Stimulated activated naive CD4-positive, alpha-beta T cell (primary cell): ENCODE measurements at regions not wholly inside any gene's neighbourhood (a gene's known extent, or its start where the extent isn't known, plus 50 kb on each side); places are given as distances from the start of the nearest gene placed in this dataset.

Experiments used
- DNase-seq, 6 experiments: peaks; one replicate each; lab custom pipeline; 2025; lab: John Stamatoyannopoulos, UW

DNA sequence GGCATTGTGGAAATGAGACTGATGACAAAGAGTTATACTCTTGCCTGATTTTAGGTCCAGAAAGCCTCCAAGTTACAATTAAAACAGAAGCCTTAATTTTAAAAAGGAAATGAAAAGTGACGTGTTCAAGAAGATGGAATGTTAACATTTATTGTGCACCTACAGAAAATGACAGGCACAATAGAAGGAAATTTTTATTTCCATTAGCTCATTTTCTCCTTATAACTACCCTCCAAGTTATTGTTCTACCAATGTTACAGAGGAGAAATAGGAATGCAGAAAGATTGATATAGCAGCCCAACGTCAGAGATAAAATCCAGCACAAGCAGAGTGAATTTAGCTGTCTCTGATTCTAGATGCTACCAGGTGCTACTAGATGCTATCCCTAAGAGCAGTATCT, 736.9 kb upstream of the KIRREL3 start:
- no peak for DNase-seq

GRCh38 chr11:127733552-127733951, 733.0 kb upstream of the KIRREL3 start:
- no peak for DNase-seq

DNA sequence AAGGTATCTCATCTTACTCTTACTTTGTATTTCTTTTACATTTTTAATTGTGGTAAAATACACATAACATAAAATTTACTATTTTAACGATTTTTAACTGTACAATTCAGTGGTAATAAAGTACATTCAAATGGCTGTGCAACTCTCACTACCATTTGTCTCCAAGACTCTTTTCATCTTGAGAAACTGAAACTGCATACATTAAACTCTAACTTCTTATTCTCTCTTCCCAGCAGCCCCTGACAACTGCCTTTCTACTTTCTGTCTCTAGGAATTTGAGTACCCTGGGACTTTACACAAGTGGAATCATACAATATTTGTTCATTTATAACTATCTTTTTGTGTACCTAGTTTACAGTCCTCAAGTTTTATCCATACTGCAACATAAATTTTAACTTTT, 725.8 kb upstream of the KIRREL3 start:
- no peak for DNase-seq

- no peak for DNase-seq
Observed at GRCh38 chr11:127723714-127724113, 723.1 kb upstream of the KIRREL3 start.

DNA sequence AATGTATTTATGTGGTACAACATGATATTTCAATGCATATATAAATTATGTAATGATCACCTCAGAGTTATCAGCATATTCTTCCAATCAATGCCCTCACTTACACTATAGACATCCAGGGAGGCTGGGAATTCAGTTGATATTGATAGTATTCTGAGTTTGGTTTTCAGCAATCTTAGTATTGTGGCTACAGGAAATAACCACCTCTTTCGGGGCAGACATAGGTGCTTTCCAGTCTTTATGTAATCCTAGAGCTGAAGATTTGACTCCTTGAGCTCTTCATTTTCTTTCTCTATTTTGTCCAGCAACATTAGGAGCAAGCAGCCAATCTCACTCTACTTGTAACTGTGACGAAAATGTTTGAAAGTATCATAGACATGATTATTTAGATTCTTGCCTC, 712.7 kb upstream of the KIRREL3 start:
- DNase-seq: no peak

DNA sequence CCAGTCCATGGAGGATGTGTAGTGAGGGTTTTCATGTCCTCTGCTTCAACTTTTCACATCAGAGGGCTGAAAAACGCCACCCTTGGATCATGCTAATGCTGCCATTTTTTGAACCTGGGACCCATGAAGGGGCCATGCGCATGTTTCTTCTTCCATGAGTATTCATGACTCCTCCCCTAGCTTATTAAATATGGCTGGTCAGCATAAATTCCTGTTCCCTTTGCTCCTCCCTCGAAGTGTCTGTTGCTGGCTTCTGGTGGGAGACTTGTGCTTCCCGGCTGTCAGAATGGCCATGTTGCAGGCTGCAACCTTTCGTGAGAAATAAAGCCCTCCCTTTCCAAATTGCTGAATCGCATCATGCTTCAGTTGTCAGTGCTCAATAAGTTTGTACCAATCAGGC, 711.2 kb upstream of the KIRREL3 start:
- DNase-seq: no peak

DNA sequence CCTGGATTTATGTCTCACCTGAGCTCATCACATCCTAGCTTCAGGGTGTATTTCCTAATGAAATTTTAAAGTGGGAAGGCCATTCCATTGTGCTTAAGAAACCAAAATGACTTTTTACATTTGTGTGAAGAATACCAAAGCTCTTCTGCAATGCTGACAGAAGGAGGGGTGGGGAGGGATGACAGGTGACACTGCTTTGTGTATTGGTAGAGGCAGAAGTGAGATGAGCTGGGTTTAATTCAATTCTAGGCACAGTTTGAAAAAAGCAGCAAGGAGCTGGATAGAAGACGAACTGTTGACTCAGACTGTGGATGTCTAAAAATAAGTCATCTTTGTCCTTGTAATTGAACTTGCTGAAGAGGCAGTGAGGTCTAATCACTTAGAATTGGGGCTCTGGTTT, 710.3 kb upstream of the KIRREL3 start:
- DNase-seq: no peak

DNA sequence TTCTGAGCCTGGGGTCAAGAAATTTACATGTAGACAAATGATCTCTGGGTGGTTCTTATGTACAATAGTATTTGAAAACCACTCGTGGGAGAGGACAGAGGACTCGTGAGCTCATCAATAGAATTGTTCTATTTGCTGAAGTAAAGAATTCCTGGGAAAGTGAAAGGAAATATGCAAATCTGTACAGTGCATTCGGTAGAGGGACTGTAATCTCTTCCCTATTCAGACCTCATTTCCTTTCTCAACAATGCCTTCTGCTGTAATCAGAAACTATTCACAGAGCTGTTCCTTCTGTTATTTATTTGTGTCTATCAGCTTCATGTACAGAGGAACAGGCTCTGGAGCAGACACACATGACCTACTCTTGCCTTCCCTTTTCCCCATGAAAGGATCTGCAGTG, 709.4 kb upstream of the KIRREL3 start:
- no peak for DNase-seq

- no peak for DNase-seq
Observed at GRCh38 chr11:127693686-127694085, 693.1 kb upstream of the KIRREL3 start.

GRCh38 chr11:127683321-127683720, 682.8 kb upstream of the KIRREL3 start:
- DNase-seq: no peak

- no peak for DNase-seq
Observed at GRCh38 chr11:127679816-127680545, 679.4 kb upstream of the KIRREL3 start.

DNA sequence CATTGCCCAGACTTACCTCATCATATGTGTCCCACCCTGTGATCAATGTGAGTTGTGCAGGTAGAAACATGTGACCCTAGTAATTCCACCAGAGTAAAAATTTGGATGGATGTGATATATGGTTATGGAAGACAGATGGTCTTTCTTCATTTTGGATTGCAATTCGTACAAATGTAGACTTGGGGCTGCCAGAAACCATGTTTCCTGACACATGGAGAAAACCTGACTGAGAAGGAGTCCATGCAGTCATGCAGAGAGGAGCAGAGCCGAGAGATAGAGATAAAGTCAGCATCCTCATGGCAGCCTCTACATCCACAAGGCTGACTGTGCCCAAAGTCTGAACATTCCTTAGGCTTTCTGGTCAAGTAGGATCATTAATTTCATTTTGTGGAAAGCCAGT, 678.1 kb upstream of the KIRREL3 start:
- no peak for DNase-seq

GRCh38 chr11:127677660-127678425, 677.3 kb upstream of the KIRREL3 start:
- no peak for DNase-seq

DNA sequence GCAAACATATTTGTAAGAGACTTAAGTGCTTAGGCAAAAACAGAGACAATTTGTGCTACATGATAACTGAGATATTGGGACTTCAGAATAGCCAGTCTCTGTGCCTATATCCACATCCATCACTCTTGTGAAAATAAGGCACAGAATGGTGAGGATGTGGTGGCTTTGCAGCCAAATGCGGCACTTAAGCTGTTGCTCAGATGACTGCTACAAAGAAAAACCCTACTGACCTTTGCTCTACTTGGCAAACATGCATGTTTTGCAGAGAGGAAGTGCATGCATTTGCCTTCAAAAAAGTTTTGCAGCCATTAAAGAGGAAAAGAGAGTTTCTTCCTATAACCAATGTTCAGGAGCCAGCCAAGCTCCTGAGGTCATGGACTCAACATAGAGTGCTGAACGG, 675.0 kb upstream of the KIRREL3 start:
- DNase-seq: no peak

- DNase-seq: no peak
Observed at GRCh38 chr11:127674754-127675153, 674.2 kb upstream of the KIRREL3 start.

- DNase-seq: no peak
Observed at GRCh38 chr11:127670374-127671119, 670.0 kb upstream of the KIRREL3 start.

DNA sequence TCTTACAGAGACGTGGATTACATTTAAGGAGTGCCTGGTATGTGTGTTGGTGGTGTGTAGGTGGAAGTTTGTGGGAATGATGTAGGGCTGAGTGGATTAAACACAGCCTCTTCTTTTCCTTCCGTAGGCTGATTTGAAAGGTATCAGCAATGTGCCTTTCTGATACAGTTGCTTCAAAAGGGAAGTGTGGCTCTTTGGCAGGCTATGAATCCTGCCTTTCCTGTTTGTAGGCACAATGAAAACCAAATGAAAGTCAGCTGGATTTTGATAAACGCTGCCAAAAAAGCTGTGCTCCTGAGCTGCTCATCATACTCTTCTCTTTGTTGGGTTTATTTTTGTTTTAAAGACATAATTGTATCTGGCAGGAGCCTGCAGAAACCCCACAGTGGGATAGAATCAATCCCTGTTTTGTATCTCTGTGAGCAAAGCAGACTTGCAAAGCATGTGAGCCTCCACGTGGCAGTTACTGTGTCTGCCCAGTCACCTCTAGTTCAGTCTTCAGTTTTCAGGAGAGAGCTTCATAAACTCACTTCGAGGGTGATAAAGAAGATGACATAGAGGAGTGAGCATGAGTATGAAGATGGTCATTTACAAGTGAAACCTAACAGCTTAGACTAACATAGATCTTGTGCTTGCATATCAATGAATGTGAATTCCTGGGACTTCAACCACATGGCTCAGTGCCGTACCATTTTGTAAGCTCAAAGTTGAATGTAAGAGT, 655.7 kb upstream of the KIRREL3 start:
- no peak for DNase-seq

- no peak for DNase-seq
Observed at GRCh38 chr11:127653076-127653475, 652.5 kb upstream of the KIRREL3 start.

DNA sequence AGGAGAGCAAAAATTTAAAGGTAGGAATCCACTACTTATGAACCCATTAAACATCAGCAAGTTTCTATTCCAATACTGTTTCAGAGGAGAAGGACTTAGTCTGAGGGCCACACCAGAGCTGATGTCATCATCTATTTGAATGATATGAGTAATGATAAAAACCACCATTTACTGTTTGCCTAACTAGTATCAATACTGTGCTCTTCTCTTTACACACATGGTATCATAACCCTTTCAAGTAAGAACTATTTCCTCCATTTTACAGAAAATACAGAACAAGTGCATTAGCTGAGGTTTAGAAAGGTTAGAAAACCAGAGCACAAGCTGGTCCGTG, 651.3 kb upstream of the KIRREL3 start:
- no peak for DNase-seq

DNA sequence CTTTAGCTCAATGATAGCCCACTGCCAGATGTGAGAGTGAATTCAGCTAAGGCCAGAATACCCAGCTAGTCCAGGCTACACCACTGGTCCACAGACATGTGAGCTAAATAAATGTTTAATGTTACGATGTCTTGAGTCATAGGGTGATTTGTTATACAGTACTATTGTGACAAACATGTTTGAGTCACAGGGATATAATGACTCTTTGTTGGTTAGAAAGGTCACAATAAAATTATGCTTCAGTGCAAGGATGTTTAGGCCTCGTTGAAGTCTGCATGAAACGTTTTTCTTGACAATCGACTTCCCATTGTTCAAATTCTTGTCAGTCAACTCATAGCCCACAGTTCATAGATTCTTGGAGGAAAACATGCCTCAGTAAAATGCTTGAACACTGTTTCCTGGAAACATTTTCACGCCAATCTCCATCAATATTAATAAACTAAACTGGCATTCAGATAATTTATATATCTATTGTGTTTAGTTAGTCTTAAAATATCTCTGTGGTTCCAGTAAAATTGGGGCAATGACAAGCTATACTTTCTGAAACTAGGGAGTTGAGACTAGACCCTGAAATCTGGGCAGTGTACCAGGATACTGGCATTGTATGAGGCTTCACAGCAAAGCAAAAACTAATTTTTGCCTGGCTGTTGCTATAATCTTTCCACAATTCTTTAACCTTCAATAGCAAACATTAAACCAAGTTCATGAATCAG, 650.8 kb upstream of the KIRREL3 start:
- no peak for DNase-seq

DNA sequence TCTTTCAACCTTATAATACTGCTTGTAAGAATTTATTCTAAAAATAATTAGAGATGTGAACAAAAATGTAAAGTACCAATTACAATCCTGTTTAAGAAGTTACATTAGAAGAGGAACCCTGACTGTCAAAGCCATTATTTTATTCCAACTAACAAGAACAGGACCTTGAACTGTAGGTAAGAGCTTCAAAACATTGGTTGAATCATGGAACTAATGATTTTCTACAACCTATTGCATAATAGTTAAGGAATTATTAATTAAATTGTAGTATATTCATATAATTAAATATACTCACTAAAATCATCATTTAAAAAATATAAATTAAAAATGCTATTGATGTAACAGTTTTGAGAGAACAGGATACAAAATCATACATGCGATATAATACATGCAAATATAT, 649.4 kb upstream of the KIRREL3 start:
- DNase-seq: no peak

- no peak for DNase-seq
Observed at GRCh38 chr11:127649071-127649470, 648.5 kb upstream of the KIRREL3 start.
